Thyroid gland (tissue), 4 donors: ENCODE measurements at regions not wholly inside any gene's neighbourhood (a gene's known extent, or its start where the extent isn't known, plus 50 kb on each side); places are given as distances from the start of the nearest gene placed in this dataset.

Experiments used
- CTCF ChIP-seq, 6 experiments: fragments of 200-600 bp in 3 of 6; fragments of 450-650 bp in 3 of 6; sonication (generic) in 3 of 6; IDR thresholded peaks; one replicate each; pipeline ENCODE4 v1.5.1; 2016 to 2019; ENCODE audit warnings: antibody characterized with exemption in 6 of 6, mild to moderate bottlenecking in 2 of 6, inconsistent platforms in 1 of 6, moderate library complexity in 1 of 6
- POLR2A ChIP-seq, 2 donors: fragments of 450-650 bp; IDR thresholded peaks; one replicate each; pipeline ENCODE4 v1.6.1; 2017; ENCODE audit warnings: antibody characterized with exemption in 2 of 2, mild to moderate bottlenecking in 2 of 2, moderate library complexity in 1 of 2

GRCh38 chr6:3573670-3574069 is 116.8 kb upstream of the SLC22A23 start:
- TF ChIP-seq CTCF (IDR thresholded peaks at IDR 0.05) (no peak), POLR2A (IDR thresholded peaks at IDR 0.05) (no peak)
